LNCaP clone FGC (cell line): ENCODE measurements at regions not wholly inside any gene's neighbourhood (a gene's known extent, or its start where the extent isn't known, plus 50 kb on each side); places are given as distances from the start of the nearest gene placed in this dataset.

ENCODE experiments used
- DNase-seq: peaks from one replicate; pipeline ENCODE4 v3.0.0-alpha.2; 2011; ENCODE audit warnings: low read depth
- H3K4me3 ChIP-seq: 2 replicates; pipeline ENCODE4 v1.5.1; 2011; ENCODE audit warnings: mild to moderate bottlenecking, low read depth, low read length, control low read depth
- CTCF ChIP-seq: IDR thresholded peaks from 2 replicates; pipeline ENCODE4 v1.5.1; 2012; ENCODE audit warnings: mild to moderate bottlenecking; ENCODE audit not compliant: control insufficient read depth, insufficient read depth; ENCODE audit errors: extremely low read depth

DNA sequence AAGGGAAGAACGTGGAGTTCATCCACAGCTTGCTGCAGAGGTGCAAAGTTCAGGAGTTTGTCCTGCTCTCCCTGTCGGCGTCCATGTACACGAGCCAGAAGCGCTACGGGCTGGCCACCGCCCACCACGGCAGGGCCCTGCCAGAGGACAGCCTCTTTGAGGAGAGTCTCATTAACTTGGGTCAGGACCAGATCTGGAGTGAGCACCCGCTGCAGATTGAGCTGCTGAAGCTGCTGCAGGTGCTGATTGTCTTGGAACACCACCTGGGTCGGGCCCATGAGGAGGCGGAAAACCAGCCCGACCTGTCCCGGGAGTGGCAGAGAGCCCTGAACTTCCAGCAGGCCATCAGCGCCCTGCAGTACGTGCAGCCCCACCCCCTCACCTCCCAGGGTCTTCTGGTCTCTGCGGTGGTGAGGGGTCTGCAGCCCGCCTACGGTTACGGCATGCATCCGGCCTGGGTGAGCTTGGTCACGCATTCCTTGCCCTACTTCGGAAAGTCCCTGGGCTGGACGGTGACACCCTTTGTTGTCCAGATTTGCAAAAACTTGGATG lies 73.8 kb upstream of the MORC3 start:
- TF ChIP-seq CTCF, result no peak
- DNase-seq, result peak; percentile 93
- peak overlapping the region; percentile 34 for H3K4me3 ChIP-seq

GRCh38 chr21:36247316-36248010 lies 72.5 kb upstream of the MORC3 start:
- no peak overlapping the region for H3K4me3 ChIP-seq
- DNase-seq, result no peak
- no peak for TF ChIP-seq CTCF

- no peak for DNase-seq
- H3K4me3 ChIP-seq, result no peak overlapping the region
- no peak for TF ChIP-seq CTCF
Observed at GRCh38 chr21:36249576-36250422, 70.2 kb upstream of the MORC3 start.

- DNase-seq, result no peak
- H3K4me3 ChIP-seq, result no peak overlapping the region
- no peak for TF ChIP-seq CTCF
Observed at GRCh38 chr21:36250423-36251075, 69.4 kb upstream of the MORC3 start.

DNA sequence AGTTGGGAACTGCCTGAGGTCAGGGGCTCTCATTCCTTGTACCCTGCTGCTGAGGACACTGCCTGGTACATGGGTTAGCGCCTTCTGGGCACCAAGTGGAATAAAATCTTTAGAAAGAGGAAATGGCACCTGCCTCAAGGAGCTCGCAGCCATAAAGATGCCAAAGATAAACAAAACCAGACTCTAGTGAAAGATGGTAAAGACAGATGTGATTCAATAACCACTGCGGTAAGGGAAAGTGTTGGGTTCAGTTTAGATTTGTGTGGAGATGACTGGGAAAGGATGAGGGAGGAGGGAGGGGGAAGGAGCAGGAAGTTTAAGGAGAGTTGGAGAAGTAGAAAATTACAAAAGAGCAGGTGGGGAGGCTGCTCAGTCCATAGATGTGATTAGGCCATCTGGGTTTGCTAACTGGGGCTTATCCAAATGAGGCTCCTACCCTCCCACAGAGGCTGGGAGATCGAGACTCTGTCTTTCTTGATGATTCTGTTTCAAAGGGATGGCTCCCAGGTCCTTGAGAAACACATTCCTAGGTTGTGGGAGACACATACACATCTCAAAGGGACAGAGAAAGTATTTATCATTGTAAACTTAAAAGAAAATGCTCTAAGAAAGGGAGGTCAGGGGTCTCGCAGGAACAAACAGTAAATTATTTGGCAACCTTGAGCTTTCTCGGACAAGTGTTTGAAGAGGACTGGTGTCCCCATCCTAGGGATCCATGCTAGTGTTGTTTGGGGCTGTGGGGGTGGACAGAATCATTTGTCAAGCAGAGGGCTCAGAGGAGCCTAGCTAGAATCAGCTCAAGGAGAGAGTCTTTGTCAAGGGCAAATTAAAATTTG lies 65.7 kb upstream of the MORC3 start:
- no peak overlapping the region for H3K4me3 ChIP-seq
- DNase-seq, result peak; percentile 33
- no peak for TF ChIP-seq CTCF

DNA sequence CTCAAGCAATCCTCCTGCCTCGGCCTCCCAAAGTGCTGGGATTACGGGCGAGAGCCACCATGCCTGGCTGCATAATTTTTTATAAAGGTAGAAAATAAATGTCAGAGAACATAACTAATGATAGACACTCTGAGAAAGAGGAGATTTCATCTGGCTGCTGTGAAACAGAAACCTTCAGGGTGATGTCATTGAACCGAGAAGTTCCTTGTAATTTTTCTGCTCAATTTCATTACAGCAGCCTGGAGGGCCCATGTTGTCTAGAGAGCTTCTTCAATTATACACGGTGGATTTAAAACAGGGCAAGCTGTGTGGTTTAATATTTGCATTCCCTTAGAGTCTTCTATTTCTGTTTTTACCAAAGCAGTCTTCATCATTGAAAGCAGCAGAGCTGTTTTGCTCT lies 64.3 kb upstream of the MORC3 start:
- no peak overlapping the region for H3K4me3 ChIP-seq
- DNase-seq, result no peak
- TF ChIP-seq CTCF, result no peak
